ENCODE measurements at regions not wholly inside any gene's neighbourhood (a gene's known extent, or its start where the extent isn't known, plus 50 kb on each side); places are given as distances from the start of the nearest gene placed in this dataset.

DNA sequence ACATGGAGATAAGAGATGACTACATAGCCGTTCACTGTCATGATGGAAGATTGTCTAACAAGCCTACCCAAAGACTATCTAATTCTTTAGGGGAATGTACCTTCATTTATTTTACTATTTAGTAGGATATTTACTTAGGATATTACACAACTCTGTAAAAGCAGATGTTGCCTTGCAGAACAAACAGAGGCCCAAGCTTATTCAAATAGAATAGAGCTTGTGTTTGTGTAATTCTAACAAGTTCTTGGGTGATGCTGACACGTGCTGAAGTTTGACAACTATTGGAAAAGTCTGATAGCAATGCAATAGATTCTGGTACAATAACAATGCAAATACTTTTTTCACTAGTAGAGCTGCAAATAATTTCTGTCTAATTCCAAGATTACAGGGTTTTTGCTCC, 447.6 kb downstream of the TOX3 start:
- H3K4me3 ChIP-seq (replicated peaks; ENCODE audit: low read depth, low read length): no peak overlapping the region
- DNase-seq (ENCODE audit: low read depth): no peak
- TF ChIP-seq, protein P1, sequence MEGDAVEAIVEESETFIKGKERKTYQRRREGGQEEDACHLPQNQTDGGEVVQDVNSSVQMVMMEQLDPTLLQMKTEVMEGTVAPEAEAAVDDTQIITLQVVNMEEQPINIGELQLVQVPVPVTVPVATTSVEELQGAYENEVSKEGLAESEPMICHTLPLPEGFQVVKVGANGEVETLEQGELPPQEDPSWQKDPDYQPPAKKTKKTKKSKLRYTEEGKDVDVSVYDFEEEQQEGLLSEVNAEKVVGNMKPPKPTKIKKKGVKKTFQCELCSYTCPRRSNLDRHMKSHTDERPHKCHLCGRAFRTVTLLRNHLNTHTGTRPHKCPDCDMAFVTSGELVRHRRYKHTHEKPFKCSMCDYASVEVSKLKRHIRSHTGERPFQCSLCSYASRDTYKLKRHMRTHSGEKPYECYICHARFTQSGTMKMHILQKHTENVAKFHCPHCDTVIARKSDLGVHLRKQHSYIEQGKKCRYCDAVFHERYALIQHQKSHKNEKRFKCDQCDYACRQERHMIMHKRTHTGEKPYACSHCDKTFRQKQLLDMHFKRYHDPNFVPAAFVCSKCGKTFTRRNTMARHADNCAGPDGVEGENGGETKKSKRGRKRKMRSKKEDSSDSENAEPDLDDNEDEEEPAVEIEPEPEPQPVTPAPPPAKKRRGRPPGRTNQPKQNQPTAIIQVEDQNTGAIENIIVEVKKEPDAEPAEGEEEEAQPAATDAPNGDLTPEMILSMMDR (IDR thresholded peaks at IDR 0.05; ENCODE audit: low read length, missing control alignments): no peak

DNA sequence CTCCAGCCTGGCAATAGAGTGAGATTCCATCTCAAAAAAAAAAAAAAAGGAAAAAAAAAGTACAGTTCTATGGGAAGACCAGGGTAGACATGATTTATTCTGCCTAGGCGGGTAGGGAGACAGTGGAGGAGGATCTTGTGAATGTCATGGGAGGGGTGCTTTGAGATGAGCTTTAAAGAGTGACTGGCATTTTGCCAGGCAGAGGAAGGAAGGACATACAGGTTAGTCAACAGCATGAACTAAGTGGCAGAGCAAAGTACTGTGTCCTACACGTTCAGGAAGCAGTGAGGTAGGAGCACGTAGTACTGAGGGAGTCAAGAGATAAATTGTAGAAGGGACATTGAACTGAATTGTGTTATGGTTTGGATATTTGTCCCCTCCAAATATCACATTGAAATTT, 451.5 kb downstream of the TOX3 start:
- TF ChIP-seq, protein P1 (IDR thresholded peaks at IDR 0.05; ENCODE audit: low read length, missing control alignments): no peak
- no peak for DNase-seq (ENCODE audit: low read depth)
- no peak overlapping the region for H3K4me3 ChIP-seq (replicated peaks; ENCODE audit: low read depth, low read length)

DNA sequence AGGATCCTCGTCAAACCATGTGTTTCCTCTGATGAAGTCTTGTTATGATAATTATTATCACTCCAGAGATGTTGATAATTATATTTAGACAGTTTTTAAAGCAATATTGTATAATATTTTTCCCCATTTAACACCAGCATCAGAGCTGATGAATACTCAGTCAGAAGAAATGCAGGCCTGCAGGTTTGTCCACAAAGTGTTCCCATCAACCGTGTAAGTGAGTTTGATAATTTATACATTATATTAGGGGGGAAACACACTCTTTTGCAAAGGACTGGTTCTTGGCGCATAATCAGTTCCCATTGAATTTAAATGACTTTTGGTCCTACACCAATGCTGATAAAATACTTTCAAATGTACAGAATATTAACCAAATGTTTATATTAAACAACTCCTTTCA, 454.8 kb downstream of the TOX3 start:
- no peak for DNase-seq (ENCODE audit: low read depth)
- no peak overlapping the region for H3K4me3 ChIP-seq (replicated peaks; ENCODE audit: low read depth, low read length)
- TF ChIP-seq, protein P1 (IDR thresholded peaks at IDR 0.05; ENCODE audit: low read length, missing control alignments): no peak

DNA sequence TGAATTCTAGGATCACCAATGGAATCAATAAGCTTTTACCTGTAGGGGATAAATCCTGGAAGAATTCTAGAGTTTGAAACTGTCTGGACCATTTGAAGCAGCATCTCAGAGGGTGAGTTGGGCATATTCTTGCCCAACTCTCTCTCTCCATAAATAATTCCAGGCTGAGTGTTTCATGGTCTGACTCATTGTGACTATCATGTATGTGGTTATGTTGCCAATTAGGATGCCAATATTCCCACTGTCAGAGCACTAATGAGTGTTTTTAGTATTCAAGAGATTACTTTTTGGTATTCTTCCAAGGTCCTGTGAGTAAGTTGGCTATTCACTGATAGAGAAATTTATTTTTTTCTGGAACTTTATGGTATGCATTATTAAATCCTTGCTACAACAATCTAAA, 456.9 kb downstream of the TOX3 start:
- no peak for DNase-seq (ENCODE audit: low read depth)
- TF ChIP-seq, protein P1 (IDR thresholded peaks at IDR 0.05; ENCODE audit: low read length, missing control alignments): no peak
- H3K4me3 ChIP-seq (replicated peaks; ENCODE audit: low read depth, low read length): no peak overlapping the region

DNA sequence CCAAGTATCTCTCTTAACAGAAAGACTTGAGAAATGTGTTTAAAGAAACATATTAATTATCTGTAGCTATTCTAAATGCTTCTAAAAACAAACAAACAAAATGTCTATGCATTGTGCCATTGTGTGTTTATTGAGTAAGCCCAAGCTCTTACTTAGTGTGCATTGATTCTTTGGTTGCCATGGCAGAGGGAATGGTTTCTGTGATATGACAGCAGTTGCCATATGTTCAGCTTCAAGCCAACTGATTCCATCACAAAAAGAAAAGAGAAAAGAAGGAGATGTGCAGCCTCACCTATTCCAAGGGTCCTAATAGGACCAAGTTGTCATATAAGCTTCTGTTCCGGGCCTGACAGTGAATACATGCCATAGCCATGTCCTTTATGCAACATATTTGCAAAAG, 457.5 kb downstream of the TOX3 start:
- TF ChIP-seq, protein P1 (IDR thresholded peaks at IDR 0.05; ENCODE audit: low read length, missing control alignments): no peak
- no peak overlapping the region for H3K4me3 ChIP-seq (replicated peaks; ENCODE audit: low read depth, low read length)
- no peak for DNase-seq (ENCODE audit: low read depth)

DNA sequence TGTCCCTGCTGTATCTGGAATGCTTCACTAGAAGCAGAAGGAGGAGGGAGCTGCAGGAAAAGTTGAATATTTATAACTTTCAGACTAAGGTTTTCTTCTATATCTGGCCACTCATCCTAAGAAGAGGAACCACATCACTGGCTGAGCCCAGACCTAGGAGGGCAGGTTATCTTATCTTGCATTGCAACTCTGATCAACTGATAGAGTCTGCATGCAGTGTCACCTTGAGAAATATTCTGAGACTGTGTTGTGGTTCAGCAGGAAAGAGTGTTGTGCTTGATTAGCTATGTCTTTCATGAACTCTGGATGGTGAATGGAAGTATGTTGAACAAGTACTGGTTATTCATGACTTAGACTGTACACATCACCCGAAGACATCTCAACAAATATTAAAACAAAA, 460.0 kb downstream of the TOX3 start:
- TF ChIP-seq, protein P1 (IDR thresholded peaks at IDR 0.05; ENCODE audit: low read length, missing control alignments): no peak
- H3K4me3 ChIP-seq (replicated peaks; ENCODE audit: low read depth, low read length): no peak overlapping the region
- DNase-seq (ENCODE audit: low read depth): no peak

DNA sequence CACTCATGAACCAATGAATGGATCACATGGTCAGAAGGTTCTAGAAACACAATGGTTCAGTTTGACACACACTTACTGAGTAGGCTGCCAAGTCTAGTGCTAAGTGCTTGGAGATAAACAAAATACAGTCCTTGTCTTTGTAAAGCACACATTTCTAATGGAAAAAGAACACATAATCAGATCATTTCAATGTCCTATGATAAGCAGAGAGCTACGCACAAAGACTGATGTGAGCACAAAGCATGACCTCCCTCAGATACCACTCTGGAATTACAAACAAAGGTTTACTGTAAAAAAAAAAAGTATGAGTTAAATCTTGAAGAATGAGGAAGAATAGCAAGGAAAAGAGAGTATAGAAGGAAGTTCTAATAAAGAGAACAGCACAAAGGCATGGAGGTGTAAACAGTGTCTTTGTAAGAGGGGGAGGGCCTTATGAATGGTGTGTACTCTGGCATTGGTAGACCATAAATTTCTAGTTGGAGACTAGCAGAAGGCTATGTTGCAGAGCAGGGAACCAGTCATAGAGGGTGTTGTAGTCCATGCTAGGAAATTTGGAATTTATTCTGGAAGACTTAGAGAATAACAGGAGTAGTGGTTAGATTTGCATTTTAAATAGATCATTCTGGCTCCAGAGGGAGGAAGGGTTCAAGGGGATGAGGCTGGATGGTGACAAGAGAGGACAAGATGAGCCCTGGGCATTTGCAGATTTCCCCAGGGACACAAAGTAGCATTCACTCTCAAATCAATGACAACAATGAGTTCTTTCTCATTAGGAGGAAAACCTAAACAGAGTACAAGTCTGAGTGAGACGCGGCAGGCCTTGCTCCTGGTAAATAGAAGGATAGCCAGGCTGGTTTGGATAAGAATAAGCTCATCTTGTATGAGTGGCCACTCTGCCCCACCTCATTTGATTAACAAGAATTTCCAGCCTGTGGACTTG, 468.0 kb downstream of the TOX3 start:
- DNase-seq (ENCODE audit: low read depth): no peak
- H3K4me3 ChIP-seq (replicated peaks; ENCODE audit: low read depth, low read length): no peak overlapping the region
- TF ChIP-seq, protein P1 (IDR thresholded peaks at IDR 0.05; ENCODE audit: low read length, missing control alignments): no peak

Data from fibroblast of pulmonary artery (primary cell).